GM12891 (cell line): ENCODE measurements at regions not wholly inside any gene's neighbourhood (a gene's known extent, or its start where the extent isn't known, plus 50 kb on each side); places are given as distances from the start of the nearest gene placed in this dataset.

ENCODE experiments used
- POLR2A ChIP-seq: IDR thresholded peaks from 2 replicates; pipeline ENCODE4 v1.6.1; 2011; ENCODE audit warnings: low read depth, low read length, control low read depth
- POLR2AphosphoS5 ChIP-seq: IDR thresholded peaks from 2 replicates; pipeline ENCODE4 v1.6.1; 2011; ENCODE audit warnings: low read depth, low read length, control low read depth
- TAF1 ChIP-seq: IDR thresholded peaks from 2 replicates; pipeline ENCODE4 v1.6.1; 2011; ENCODE audit warnings: low read depth, low read length, control low read depth

GRCh38 chr15:79501086-79501485 lies 69.0 kb downstream of the MINAR1 start:
- TF ChIP-seq POLR2AphosphoS5 (no peak), POLR2A (no peak), TAF1 (no peak)
